Left kidney (tissue), 1 donor: ENCODE measurements at regions not wholly inside any gene's neighbourhood (a gene's known extent, or its start where the extent isn't known, plus 50 kb on each side); places are given as distances from the start of the nearest gene placed in this dataset.
A peak's percentile ranks its signal among the peaks of the same experiment; 100 is the strongest.

Experiments used
- DNase-seq: peaks from one replicate; pipeline ENCODE4 v3.0.0-alpha.2; 2013

- no peak for DNase-seq
These were observed 370.5 kb upstream of the RSPO3 start for GRCh38 chr6:126747728-126748540.

GRCh38 chr6:126753606-126754005 lies 364.9 kb upstream of the RSPO3 start:
- DNase-seq, result no peak

DNA sequence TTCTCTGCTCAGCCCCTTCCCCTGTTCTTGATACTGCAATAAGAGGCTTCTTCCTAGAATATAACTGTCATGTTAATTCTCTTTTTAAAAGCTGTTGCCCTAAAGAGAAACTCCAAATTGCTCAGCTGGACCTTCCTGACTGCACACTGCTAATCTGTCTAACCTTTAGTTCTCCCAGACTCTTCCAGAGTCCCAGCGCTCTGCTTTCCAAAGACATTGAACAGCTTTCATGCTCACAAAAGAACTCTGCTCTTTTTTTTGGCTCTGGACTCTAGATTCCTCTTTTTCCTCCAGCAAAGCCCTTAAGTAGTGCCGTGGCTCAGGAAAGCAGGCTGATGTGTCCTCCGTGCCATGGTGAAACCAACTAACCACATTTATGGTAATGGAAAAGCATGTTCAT lies 356.6 kb upstream of the RSPO3 start:
- no peak for DNase-seq

DNA sequence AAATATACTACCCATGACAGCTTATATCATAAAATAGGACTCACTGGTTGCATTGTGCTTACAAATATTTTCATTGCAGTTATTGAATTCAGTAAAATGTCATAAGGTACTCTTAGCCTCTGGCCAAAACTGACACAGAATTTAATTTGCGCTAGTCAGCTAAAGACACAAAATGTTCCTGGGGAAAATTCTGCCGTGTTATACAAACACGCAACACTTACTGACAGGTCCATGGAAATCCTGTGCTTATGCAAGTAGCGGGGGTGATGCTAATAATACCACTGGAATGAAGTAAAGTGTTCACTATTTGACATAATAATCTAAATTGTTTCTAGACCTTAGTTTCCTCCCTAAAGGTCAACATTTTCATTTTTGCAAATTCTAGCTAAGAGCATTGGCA lies 354.4 kb upstream of the RSPO3 start:
- no peak for DNase-seq

GRCh38 chr6:126764671-126765070 lies 353.8 kb upstream of the RSPO3 start:
- no peak for DNase-seq

- DNase-seq, result no peak
These were observed 351.7 kb upstream of the RSPO3 start for GRCh38 chr6:126766820-126767219.

GRCh38 chr6:126767711-126768110 lies 350.8 kb upstream of the RSPO3 start:
- DNase-seq, result no peak

DNA sequence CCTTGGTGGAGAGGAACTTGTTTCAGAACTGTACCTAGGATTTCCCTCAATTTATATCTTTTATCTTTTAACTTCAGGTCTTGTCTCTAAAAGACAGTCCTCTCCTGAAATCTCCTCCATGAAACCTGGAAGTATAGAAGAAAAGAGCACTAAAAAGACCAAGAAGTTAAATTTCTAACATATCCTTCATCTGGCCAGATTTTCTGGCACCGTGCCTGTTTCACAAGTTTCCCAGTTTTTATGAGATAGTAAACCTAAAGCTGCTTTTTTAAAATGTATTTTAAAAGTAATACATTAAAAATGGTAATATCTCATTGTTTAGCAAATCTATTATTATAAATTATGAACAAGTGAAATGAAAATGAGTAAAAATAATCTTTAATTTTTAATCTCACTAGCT lies 348.3 kb upstream of the RSPO3 start:
- DNase-seq, result no peak

DNA sequence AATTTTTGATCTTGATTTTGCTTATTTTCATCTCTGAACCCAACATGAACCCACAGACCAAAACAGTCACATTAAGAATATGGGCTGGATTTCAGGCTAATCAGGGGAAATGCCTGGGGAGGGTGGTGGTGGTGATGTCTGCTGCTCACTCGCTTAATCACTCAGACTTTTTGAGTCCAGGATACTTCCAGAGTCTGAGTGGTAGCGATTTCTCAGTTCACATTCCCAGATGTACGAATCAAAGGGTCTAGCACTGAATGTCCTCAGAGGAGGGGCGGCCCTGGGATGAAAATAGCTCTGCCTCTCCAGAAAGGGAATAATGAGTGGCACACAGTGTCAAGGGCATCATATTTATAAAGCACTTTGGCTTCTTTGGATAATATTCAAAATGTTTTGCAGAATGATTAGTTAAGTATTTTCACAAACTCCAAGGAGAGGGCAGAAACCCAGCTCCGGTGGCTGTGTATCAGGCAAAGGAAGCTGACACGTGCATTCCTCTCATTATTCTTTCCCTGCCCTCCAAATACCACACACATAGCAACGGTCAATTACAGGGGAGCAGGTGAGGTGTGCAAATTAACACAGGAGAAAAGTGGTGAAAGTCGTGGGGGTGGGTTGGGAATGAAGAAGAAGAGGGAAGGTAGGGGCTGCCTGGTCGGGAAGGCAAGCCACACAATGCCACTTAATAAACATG lies 345.2 kb upstream of the RSPO3 start:
- no peak for DNase-seq

- no peak for DNase-seq
These were observed 339.1 kb upstream of the RSPO3 start for GRCh38 chr6:126779331-126779730.

- DNase-seq, result no peak
These were observed 336.9 kb upstream of the RSPO3 start for GRCh38 chr6:126781582-126781981.

- no peak for DNase-seq
These were observed 334.2 kb upstream of the RSPO3 start for GRCh38 chr6:126784161-126784790.

DNA sequence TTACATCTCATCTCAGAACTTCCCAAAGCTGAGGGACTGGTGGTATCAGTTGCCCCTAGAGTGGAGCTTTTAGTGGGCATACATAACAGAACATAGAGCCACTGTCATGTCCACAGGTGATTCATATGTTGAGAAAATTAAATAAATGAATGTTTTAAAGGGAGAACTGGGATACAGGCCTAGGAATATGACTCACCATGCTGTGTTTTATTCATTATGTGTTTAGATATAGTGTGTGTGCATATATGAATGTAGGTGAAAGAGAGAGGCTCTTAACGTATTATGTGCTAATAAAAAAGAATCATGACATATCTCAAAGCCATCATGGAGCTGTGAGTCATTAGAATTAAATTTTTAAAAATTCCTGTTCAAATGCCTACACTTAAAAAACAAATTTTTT lies 332.2 kb upstream of the RSPO3 start:
- DNase-seq, result no peak

DNA sequence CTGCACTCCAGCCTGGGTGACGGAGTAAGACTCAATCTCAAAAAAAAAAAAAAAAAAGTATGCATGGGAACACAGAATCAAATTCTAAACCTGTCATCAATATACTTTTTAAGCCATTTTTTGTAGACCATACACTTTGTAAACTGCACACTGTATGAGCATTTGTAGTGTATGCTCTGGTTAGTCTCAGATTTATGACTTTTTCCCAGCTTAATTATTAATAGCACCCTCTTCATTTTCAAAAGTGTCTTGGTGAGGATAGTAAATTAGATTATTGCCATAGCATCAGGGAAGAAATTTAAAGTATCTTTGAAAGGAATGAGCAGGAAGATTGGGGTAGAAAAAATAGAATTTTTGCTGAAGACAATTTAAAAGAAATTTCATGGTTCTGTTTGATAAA lies 330.8 kb upstream of the RSPO3 start:
- no peak for DNase-seq

GRCh38 chr6:126788861-126789365 lies 329.6 kb upstream of the RSPO3 start:
- DNase-seq, result no peak

DNA sequence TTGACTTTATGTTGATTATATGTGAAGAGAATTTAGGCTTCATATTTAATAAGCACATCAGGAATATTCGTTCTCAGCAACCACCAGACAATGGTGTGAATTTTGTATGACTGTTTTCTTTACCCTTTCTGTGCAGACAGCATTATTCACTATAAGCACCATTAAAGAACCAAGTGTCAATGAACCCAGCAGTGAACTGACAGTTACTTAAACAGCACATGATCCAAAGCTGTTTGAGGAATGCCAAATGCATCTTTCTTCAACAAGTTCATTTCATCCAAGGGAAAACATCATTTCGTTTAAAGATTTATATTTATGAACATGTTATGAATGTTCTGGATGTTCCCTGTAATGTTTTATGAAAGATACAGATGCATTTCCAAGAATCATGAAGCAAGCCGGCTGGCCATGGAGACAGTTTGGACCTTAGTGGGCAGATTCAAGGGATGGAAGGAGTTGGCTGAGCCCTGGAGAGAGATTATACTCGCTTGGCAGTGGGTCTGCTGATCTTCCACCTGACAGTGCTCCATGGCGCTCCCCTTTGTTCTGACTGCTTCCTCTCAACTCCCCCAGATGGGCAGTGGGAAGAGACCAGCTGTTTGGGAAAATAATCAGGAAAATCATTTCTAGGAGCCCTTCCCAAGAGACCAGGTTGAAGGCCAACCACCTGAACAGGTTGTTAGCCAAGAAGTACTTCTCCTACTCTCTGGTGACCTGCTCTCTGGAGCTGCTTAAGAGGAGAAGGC lies 326.0 kb upstream of the RSPO3 start:
- DNase-seq, result no peak

DNA sequence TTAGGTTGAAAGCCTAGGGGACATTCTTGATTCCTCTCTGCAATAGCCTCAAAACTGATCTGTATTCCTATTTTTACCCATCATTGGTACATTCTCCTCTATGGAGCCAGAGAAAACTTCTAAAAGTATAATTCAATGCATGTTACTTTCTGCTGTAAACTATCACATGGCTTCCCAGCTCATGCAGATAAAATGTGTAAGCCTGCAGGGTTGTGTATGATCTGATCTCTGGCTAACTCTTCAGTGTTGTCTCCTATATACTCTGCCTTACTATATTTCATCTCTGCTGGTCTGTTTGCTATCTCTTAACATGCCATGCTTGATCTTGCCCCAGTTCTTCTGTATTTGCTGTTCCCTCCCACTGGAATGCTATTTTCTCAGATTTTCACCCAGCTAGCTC lies 323.3 kb upstream of the RSPO3 start:
- DNase-seq, result no peak

GRCh38 chr6:126797981-126798380 lies 320.5 kb upstream of the RSPO3 start:
- DNase-seq, result no peak

DNA sequence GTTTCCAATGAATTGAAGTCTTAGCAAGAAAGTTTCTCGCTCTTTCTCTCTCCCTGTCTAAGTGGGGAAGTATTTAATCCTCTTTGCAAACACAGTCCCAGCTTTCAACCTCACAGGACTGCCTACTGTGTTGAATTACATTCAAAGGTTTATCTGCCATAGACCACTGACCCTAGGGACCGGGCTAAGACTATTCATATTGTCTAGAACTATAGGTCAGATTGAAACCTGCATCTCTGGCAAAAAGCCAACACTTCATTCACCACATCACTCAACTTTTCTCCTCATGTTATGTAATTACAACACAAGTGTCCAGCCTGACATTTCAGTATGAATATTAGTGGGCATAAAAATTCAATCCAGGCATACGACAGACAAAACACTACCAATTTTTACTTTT lies 314.7 kb upstream of the RSPO3 start:
- DNase-seq, result no peak

- peak; percentile 71 for DNase-seq
These were observed 314.0 kb upstream of the RSPO3 start for GRCh38 chr6:126804332-126805064.

GRCh38 chr6:126805861-126806260 lies 312.6 kb upstream of the RSPO3 start:
- DNase-seq, result no peak

DNA sequence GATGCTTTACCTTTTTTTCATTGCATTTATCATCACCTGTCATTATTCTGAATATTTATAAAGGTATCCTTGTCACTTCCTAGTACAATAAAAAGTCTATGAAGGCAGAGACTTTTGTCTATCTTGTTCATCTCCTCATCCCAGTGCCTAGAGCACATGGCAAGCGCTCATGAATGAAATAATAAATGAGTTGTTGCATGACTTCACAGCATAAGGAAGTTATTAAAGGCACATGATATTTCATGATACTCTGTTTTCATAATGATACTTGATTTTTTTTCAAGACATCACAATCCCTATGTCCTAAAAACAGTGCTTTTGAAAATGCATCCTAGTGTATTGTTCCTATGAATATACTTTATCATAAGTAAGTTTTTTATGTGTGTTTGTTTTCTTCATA lies 310.6 kb upstream of the RSPO3 start:
- no peak for DNase-seq
